ENCODE measurements at regions not wholly inside any gene's neighbourhood (a gene's known extent, or its start where the extent isn't known, plus 50 kb on each side); places are given as distances from the start of the nearest gene placed in this dataset.

GRCh38 chr7:68888971-68889385, 709.3 kb upstream of the AUTS2 start:
- TF ChIP-seq CTCF (conservative IDR thresholded peaks at IDR 0.05 in 1 of 2, IDR thresholded peaks at IDR 0.05 in 1 of 2; ENCODE audit: low read depth in 1 of 2, low read length in 2 of 2), result no peak
- TF ChIP-seq EZH2 (IDR thresholded peaks at IDR 0.05; ENCODE audit: low read length, missing control alignments), result no peak

All from fibroblast of lung (primary cell).